Neural cell (in vitro differentiated cells): ENCODE measurements at regions not wholly inside any gene's neighbourhood (a gene's known extent, or its start where the extent isn't known, plus 50 kb on each side); places are given as distances from the start of the nearest gene placed in this dataset.

Source experiments
- EP300 ChIP-seq: fragments of 450-650 bp; conservative IDR thresholded peaks from 2 replicates; pipeline ENCODE4 v1.6.1; 2014; ENCODE audit warnings: antibody characterized with exemption, mild to moderate bottlenecking, moderate library complexity; ENCODE audit not compliant: poor library complexity, severe bottlenecking
- EZH2 ChIP-seq: fragments of 200-600, 300-800 bp; shearing (Covaris generic), sonication (generic); IDR thresholded peaks from 2 replicates; pipeline ENCODE4 v1.6.1; 2014; ENCODE audit warnings: antibody characterized with exemption, low read length, borderline replicate concordance, mild to moderate bottlenecking; ENCODE audit not compliant: insufficient read depth, poor library complexity, severe bottlenecking
- MXI1 ChIP-seq: fragments of 450-650 bp; conservative IDR thresholded peaks from 2 replicates; pipeline ENCODE4 v1.6.1; 2014; ENCODE audit warnings: antibody characterized with exemption, mild to moderate bottlenecking; ENCODE audit not compliant: poor library complexity, severe bottlenecking
- POLR2AphosphoS5 ChIP-seq: IDR thresholded peaks from 2 replicates; pipeline ENCODE4 v1.6.1; 2012
- RAD21 ChIP-seq: fragments of 450-650 bp; conservative IDR thresholded peaks from 2 replicates; pipeline ENCODE4 v1.6.1; 2014; ENCODE audit warnings: antibody characterized with exemption, mild to moderate bottlenecking, moderate library complexity
- SMC3 ChIP-seq: fragments of 450-650 bp; conservative IDR thresholded peaks from 2 replicates; pipeline ENCODE4 v1.6.1; 2014; ENCODE audit warnings: antibody characterized with exemption, mild to moderate bottlenecking, moderate library complexity; ENCODE audit not compliant: poor library complexity
- TF ChIP-seq, protein P1 (sequence below): fragments of 450-650 bp; IDR thresholded peaks from 2 replicates; pipeline ENCODE4 v1.5.1; 2014; ENCODE audit warnings: antibody characterized with exemption, mild to moderate bottlenecking, moderate library complexity; ENCODE audit not compliant: poor library complexity, severe bottlenecking
- TF ChIP-seq, protein P2 (sequence below): IDR thresholded peaks from 2 replicates; pipeline ENCODE4 v1.6.1; 2012; ENCODE audit warnings: borderline replicate concordance

DNA sequence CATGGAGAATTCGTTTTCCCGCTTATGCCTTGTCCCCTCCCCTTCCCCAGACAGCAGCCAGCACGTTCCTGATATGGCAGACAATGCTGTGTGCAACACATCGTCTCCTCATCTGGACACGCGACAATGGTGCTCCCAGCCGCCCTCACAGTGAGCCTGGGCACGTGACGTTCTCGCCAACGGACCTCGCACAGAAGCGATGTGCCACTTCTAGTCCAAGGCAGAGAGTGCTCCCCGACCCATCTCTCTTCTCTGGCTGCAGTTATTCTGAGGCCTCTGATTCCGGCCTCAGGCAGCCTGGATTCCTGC is 505.4 kb downstream of the EIPR1 start:
- TF ChIP-seq, protein P1, sequence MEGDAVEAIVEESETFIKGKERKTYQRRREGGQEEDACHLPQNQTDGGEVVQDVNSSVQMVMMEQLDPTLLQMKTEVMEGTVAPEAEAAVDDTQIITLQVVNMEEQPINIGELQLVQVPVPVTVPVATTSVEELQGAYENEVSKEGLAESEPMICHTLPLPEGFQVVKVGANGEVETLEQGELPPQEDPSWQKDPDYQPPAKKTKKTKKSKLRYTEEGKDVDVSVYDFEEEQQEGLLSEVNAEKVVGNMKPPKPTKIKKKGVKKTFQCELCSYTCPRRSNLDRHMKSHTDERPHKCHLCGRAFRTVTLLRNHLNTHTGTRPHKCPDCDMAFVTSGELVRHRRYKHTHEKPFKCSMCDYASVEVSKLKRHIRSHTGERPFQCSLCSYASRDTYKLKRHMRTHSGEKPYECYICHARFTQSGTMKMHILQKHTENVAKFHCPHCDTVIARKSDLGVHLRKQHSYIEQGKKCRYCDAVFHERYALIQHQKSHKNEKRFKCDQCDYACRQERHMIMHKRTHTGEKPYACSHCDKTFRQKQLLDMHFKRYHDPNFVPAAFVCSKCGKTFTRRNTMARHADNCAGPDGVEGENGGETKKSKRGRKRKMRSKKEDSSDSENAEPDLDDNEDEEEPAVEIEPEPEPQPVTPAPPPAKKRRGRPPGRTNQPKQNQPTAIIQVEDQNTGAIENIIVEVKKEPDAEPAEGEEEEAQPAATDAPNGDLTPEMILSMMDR, result no peak
- no peak for TF ChIP-seq EZH2
- no peak for TF ChIP-seq MXI1
- TF ChIP-seq, protein P2, sequence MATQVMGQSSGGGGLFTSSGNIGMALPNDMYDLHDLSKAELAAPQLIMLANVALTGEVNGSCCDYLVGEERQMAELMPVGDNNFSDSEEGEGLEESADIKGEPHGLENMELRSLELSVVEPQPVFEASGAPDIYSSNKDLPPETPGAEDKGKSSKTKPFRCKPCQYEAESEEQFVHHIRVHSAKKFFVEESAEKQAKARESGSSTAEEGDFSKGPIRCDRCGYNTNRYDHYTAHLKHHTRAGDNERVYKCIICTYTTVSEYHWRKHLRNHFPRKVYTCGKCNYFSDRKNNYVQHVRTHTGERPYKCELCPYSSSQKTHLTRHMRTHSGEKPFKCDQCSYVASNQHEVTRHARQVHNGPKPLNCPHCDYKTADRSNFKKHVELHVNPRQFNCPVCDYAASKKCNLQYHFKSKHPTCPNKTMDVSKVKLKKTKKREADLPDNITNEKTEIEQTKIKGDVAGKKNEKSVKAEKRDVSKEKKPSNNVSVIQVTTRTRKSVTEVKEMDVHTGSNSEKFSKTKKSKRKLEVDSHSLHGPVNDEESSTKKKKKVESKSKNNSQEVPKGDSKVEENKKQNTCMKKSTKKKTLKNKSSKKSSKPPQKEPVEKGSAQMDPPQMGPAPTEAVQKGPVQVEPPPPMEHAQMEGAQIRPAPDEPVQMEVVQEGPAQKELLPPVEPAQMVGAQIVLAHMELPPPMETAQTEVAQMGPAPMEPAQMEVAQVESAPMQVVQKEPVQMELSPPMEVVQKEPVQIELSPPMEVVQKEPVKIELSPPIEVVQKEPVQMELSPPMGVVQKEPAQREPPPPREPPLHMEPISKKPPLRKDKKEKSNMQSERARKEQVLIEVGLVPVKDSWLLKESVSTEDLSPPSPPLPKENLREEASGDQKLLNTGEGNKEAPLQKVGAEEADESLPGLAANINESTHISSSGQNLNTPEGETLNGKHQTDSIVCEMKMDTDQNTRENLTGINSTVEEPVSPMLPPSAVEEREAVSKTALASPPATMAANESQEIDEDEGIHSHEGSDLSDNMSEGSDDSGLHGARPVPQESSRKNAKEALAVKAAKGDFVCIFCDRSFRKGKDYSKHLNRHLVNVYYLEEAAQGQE, result no peak
- TF ChIP-seq EP300, result no peak
- no peak for TF ChIP-seq RAD21
- TF ChIP-seq POLR2AphosphoS5, result no peak
- TF ChIP-seq SMC3, result no peak
